Stimulated activated CD8-positive, alpha-beta memory T cell treated with anti-CD3 and anti-CD28 coated beads, Interleukin-2, amount 100 ng/mL, for 48 hours (primary cell): ENCODE measurements at regions not wholly inside any gene's neighbourhood (a gene's known extent, or its start where the extent isn't known, plus 50 kb on each side); places are given as distances from the start of the nearest gene placed in this dataset.

Source experiments
- DNase-seq, 2 donors: peaks; one replicate each; pipeline ENCODE4 v3.0.0-alpha.2; 2020; ENCODE audit warnings: low read depth in 2 of 2

- DNase-seq, result no peak
Observed at GRCh38 chr6:6704103-6705060, 115.9 kb downstream of the LY86 start.

- DNase-seq, result no peak
Observed at GRCh38 chr6:6705061-6705425, 116.5 kb downstream of the LY86 start.

DNA sequence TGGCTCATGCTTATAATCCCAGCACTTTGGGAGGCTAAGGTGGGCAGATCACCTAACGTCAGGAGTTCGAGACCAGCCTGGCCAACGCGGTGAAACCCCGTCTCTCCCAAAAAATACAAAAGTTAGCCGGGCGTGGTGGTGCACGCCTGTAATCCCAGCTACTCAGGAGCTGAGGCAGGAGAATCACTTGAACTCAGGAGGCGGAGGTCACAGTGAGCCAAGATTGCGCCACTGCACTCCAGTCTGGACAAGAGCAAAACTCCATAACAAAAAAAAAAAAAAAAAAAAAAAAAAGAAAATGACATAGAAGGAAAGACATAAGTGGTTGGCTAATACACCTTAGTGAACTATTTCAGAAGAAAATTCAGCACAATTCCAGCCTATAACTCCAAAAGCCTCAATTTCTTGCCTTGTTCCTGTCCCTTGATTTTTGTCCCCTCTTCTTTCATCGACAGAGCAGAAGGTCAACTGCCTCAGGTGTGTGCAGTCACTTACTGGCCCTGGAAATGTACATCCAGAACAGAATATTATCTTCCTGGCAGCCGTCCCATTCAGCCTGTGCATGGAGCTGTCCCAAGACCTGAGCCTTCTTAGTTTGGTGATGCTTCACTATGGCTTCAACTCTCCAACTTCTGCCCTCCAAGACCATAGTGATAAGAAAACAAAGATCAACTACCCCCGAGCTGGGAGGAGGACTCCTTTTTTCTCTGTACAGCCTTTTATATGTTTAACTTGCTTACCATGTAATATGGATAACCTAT, 117.6 kb downstream of the LY86 start:
- no peak for DNase-seq

DNA sequence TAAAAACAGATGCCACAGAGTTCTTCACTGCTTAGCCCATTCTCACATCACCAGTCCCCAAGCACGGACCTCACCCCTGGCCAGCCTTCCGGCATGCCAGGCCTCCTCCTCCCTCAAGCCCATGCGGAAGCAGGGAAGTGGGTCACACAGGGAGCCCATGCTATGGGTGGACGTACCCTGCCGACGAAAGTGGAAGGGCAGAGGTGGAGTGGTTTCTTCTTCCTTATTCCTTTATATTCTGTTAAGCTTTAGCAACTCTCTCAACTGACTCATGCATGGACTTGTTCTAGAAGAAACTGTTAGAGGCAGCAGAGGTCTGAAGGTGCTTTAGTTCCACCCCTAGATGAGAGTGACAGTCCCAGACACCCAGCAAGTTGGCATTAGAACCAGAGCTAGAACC, 118.6 kb downstream of the LY86 start:
- no peak for DNase-seq

- DNase-seq, result no peak
Observed at GRCh38 chr6:6709106-6709505, 120.6 kb downstream of the LY86 start.

DNA sequence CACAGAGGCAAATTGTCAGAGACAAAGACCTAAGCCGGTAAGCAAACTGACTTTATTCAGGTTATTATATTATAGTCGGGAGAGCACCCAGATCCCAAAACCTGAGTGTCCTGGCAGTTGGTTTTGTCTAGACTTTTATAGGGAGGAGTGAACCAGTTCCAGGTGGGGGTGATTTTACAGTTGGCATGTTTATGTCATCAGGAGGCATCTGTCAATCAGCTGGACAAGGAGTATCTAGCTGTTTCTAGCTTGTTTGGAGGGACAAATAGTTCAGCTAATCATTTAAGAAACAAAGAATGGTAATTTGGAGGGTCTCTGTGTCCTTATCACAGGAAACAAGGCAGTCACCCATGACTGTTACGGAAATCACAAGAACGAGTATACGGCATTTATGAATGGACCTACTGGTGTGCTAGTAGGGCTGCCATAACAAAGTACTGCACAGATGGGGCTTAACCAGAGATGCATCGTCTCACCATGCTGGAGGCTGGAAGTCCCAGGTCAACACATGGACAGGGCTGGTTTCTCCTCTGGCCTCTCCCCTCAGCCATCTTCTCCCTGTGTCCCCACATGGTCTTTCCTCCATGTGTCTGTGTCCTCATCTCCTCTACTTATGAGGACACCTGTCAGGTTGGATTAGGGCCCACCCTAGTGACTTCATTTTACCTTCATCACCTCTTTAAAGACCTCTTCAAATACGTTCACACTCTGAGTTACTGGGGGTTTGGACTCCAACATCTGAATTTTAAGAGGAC, 122.7 kb downstream of the LY86 start:
- no peak for DNase-seq

GRCh38 chr6:6711832-6712448, 123.4 kb downstream of the LY86 start:
- DNase-seq, result no peak

DNA sequence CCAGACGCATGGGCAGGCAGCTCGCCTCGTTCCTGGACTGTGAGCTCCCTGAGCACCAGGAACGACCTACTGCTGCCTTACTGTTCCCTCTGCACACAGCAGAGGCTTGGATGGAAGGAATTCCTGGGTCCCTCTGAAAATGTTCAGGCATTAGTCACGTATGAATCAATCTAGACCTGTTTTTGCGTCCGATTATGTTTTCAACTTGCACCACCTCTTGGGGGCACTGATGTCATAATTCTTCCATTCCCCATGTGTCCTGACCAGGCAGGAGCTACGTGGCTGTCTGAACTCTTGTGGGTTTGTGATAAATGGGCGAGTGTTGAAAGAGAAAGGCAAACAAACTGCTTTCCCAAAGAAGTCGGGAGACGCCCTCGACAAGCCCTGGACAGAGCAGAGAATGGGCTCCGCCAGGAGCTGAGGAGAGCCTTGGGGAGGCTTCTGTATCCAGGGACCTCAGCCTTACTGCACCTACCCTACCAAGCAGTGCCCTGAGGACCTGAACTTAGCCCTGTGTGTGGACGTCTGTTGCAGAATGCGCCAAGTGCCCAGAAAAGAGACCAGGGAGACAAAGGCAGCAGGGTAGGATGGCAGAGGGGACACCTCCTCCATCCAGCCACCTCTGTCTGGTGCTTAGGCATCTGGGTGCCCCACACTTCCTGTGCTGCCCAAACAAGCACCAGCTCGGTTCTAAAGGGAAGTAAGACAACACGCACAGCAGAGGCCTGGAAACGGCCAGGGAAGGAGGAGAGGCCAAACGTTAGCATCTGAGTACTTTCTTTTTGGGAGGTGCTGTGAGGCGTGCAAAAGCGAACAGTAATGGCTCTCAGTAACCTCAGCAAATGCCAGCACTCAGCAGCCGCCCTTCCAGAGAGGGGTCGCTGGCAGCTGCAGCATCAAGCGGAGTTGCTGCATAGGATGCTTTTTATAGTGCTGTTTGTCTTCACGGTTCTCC, 124.2 kb downstream of the LY86 start:
- no peak for DNase-seq

GRCh38 chr6:6713657-6714056, 125.1 kb downstream of the LY86 start:
- DNase-seq, result no peak

DNA sequence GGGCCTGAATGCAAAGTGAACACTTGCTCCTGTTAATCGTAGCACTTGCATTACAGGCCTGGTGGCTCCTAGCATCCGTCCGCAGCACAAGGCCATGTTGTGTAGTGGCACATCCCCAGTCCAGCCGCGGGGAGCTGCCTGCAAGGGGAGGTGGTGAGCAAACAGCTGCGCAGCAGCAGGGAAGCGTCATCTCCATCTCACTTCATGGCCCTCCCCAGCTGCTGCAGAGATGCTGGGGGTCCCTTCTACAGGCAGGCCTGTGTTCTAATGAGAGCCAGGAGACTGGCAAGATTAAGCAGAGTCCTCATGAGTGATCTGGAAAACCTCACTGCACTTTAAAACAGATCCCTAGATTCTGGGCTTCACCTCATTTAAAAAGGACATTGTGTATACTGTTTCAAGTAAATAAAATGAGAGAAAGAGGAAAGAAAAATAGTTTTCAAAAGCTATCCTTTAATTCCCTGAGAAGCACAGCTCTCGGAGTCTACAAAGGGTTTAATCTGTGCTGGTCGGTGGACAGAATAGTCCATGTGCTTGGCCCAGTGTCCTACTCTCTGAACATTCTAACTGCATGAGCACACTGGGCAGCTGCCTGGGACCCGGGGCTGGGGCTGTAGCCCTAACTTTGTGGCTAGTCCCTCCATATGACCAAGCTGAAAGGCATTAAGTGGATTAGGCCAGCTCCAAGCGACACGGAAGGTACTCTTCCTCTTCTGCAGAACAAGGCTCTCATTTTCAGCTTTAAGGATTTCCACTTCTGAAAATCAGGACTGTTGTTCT, 125.8 kb downstream of the LY86 start:
- DNase-seq, result no peak

DNA sequence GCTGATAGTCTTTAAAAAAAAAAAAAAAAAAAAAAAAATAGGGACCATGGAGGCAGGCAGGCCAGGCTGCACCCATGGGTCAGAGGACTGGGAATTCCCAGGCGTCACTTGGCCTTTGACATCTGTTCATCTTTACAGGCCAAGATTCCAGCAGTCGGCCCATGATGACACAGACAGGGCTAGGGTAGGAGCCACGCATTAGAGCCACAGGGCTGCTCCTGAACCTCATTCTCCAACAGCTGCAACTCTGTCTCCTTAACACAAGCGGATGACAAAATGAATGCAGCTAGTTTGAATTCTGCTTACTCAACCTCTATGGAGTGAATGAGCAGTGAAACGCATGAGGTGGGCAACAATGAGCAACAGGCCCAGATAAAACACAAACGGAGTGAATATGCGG, 126.4 kb downstream of the LY86 start:
- no peak for DNase-seq

- no peak for DNase-seq
Observed at GRCh38 chr6:6715465-6715864, 126.9 kb downstream of the LY86 start.

- no peak for DNase-seq
Observed at GRCh38 chr6:6716998-6717763, 128.7 kb downstream of the LY86 start.

DNA sequence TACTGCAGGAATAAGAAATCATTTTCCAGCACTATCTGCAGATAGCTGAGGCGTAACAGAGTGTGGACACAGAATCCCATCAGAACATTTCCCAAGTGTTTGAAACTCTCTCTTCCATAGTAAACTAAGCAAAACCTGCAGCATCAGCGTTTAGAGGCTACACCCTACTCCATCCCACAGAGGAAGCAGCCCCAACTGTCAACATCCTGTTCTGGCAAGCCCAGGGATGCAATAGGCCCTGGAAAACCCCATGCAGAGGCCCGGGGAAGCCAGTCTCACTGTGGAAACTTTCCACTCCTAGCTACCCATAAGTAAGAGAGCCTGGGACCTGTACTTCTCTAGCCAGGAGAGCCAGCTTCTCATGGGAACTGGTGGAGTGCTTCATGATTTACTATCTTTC, 129.4 kb downstream of the LY86 start:
- no peak for DNase-seq

- no peak for DNase-seq
Observed at GRCh38 chr6:6721606-6722005, 133.1 kb downstream of the LY86 start.

- no peak for DNase-seq
Observed at GRCh38 chr6:6722195-6722594, 133.7 kb downstream of the LY86 start.

DNA sequence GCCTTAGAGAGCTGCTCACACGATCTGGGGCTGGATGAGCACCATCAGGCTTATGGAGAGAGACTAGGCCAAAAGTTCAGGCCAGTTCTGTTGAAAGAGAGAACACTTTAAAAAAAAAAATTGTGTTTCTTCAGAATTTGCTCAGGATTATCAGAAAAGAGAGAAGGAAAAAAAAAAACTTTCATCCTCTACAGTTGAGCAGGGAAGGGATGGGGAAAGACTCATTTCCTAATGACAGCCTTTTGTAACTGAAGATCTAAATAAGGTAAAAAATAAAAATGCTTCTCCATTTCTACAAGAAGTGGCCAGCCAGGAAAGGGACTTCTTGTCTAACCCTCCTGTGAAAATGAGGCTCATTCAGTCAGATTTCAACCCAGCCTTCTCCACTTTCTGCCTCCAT, 134.8 kb downstream of the LY86 start:
- no peak for DNase-seq

DNA sequence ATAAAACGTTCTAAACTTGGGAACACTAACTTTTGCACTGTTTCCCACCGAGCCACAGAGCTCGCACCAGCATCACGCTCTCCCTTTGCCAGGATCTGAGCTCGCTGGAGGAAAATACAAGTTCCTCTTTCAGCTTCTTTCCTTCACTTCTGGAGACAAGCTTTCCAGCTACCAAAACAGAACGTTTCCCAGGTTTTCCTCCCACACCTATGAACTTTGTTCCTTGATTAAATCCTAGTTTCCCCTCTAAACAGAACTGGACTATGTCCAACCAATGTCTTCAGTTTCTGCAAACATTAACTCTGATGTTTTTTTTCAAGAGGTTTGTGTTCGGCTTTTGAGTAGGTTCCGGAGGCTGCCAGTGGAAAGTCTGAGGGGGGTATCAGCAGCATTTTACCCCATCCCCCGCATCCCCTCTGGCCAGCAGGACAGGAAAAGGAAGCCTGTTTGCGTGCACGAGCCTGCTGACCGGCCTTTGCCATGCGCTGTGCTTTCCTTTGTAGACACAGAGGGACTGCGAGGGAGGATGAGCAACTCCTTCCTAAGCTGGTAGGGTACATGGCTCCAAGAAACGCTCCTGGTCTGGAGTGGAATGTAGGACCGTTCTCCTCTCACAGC, 135.5 kb downstream of the LY86 start:
- no peak for DNase-seq
